HL-60 (cell line): ENCODE measurements at regions not wholly inside any gene's neighbourhood (a gene's known extent, or its start where the extent isn't known, plus 50 kb on each side); places are given as distances from the start of the nearest gene placed in this dataset.

Experiments
- DNase-seq, 2 experiments: peaks; one replicate each; pipeline ENCODE4 v3.0.0-alpha.2; 2010 to 2020; ENCODE audit warnings: low read depth in 1 of 2, low spot score in 1 of 2
- H3K27ac ChIP-seq: fragments of 250-450 bp; sonication (Bioruptor Pico); replicated peaks from 2 replicates; pipeline ENCODE4 v1.5.1; 2020; ENCODE audit warnings: mild to moderate bottlenecking, moderate library complexity
- H3K27me3 ChIP-seq: fragments of 250-450 bp; sonication (Bioruptor Pico); 2 replicates; pipeline ENCODE4 v1.5.1; 2021; ENCODE audit warnings: mild to moderate bottlenecking, moderate library complexity; ENCODE audit not compliant: insufficient read depth, poor library complexity, severe bottlenecking
- H3K4me3 ChIP-seq: replicated peaks from 2 replicates; pipeline ENCODE4 v1.5.1; 2011; ENCODE audit warnings: mild to moderate bottlenecking, control low read depth, low read length; ENCODE audit not compliant: insufficient read depth
- GABPA ChIP-seq: IDR thresholded peaks from 2 replicates; pipeline ENCODE4 v1.6.1; 2012; ENCODE audit warnings: low read depth
- POLR2AphosphoS5 ChIP-seq: IDR thresholded peaks from 2 replicates; pipeline ENCODE4 v1.6.1; 2012; ENCODE audit warnings: low read depth
- SPI1 ChIP-seq: IDR thresholded peaks from 2 replicates; pipeline ENCODE4 v1.6.1; 2012; ENCODE audit warnings: low read depth, mild to moderate bottlenecking, borderline replicate concordance
- TF ChIP-seq, protein P1 (sequence below): IDR thresholded peaks from one replicate; pipeline ENCODE4 v1.5.1; 2011; ENCODE audit warnings: low read length, control low read depth, inconsistent platforms; ENCODE audit not compliant: insufficient read depth
- TF ChIP-seq, protein P2 (sequence below): IDR thresholded peaks from 2 replicates; pipeline ENCODE4 v1.6.1; 2012; ENCODE audit warnings: low read depth; ENCODE audit not compliant: insufficient replicate concordance

DNA sequence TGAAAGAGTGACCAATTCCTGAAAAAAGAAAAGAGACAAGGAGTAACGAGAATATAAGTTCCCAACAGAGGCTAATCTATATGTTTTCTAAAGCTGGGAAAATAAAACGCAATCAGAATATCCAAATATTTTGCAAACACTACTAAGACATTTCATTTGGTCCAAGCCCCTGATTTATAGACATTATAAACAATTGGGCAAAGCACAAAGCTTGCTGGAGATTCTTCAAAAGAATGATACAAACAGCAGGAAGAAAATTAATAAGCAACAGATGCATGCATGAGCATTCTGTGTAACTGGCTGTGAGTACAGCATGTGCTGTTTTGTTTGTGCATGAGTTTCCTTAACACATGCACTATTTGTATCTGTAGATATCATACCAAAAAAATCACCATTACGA lies 552.9 kb downstream of the LTN1 start:
- TF ChIP-seq GABPA, result no peak
- TF ChIP-seq, protein P1, sequence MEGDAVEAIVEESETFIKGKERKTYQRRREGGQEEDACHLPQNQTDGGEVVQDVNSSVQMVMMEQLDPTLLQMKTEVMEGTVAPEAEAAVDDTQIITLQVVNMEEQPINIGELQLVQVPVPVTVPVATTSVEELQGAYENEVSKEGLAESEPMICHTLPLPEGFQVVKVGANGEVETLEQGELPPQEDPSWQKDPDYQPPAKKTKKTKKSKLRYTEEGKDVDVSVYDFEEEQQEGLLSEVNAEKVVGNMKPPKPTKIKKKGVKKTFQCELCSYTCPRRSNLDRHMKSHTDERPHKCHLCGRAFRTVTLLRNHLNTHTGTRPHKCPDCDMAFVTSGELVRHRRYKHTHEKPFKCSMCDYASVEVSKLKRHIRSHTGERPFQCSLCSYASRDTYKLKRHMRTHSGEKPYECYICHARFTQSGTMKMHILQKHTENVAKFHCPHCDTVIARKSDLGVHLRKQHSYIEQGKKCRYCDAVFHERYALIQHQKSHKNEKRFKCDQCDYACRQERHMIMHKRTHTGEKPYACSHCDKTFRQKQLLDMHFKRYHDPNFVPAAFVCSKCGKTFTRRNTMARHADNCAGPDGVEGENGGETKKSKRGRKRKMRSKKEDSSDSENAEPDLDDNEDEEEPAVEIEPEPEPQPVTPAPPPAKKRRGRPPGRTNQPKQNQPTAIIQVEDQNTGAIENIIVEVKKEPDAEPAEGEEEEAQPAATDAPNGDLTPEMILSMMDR, result no peak
- no peak for DNase-seq
- Histone ChIP-seq H3K27ac (no peak overlapping the region), H3K4me3 (no peak overlapping the region), H3K27me3 (no peaks in the 10 kb centered on the region)

DNA sequence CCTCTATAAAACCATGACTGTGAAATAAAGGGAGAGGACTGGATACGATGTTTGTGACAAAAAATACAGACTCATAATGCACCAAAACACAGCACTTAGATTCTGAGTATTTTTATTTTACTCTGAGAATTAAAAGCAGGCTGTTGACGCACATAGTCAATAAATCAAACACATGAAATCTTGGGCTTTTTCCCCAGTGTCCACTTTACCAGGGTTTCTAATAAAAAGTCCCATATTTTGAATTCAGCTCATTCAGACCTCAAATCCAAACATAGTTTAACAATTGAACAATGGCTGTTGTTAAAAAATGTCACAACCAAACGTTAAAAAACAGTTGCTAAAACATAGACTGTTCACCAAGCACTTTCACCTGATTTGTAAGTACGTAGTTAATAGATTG lies 553.4 kb downstream of the LTN1 start:
- H3K27me3 ChIP-seq, result no peaks in the 10 kb centered on the region
- TF ChIP-seq GABPA, result no peak
- TF ChIP-seq, protein P1, result no peak
- TF ChIP-seq SPI1, result no peak
- TF ChIP-seq, protein P2, sequence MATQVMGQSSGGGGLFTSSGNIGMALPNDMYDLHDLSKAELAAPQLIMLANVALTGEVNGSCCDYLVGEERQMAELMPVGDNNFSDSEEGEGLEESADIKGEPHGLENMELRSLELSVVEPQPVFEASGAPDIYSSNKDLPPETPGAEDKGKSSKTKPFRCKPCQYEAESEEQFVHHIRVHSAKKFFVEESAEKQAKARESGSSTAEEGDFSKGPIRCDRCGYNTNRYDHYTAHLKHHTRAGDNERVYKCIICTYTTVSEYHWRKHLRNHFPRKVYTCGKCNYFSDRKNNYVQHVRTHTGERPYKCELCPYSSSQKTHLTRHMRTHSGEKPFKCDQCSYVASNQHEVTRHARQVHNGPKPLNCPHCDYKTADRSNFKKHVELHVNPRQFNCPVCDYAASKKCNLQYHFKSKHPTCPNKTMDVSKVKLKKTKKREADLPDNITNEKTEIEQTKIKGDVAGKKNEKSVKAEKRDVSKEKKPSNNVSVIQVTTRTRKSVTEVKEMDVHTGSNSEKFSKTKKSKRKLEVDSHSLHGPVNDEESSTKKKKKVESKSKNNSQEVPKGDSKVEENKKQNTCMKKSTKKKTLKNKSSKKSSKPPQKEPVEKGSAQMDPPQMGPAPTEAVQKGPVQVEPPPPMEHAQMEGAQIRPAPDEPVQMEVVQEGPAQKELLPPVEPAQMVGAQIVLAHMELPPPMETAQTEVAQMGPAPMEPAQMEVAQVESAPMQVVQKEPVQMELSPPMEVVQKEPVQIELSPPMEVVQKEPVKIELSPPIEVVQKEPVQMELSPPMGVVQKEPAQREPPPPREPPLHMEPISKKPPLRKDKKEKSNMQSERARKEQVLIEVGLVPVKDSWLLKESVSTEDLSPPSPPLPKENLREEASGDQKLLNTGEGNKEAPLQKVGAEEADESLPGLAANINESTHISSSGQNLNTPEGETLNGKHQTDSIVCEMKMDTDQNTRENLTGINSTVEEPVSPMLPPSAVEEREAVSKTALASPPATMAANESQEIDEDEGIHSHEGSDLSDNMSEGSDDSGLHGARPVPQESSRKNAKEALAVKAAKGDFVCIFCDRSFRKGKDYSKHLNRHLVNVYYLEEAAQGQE, result no peak
- no peak for TF ChIP-seq POLR2AphosphoS5
- no peak for DNase-seq
- H3K27ac ChIP-seq, result no peak overlapping the region
- H3K4me3 ChIP-seq, result no peak overlapping the region

DNA sequence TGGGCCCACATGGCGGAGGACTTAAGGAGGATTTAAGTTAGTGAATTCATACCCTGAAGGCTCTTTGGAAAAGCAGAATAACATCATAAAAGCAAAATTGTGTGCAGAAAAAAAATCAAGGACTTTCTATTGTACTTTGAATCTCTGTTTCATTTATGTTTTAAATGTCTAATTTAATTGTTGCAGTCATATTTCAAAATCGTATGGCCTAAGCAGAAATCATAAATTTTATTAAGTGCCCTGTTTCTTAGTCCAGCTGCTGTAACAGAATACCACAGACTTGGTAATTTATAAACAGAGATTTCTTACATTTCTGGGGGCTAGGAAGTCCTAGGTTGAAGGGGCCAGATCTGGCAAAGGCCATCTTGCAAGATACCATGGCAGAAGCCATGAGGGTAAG lies 555.6 kb downstream of the LTN1 start:
- DNase-seq, result no peak
- TF ChIP-seq GABPA (no peak), SPI1 (no peak), POLR2AphosphoS5 (no peak)
- TF ChIP-seq, protein P2, result no peak
- TF ChIP-seq, protein P1, result no peak
- no peak overlapping the region for H3K27ac ChIP-seq
- no peaks in the 10 kb centered on the region for H3K27me3 ChIP-seq
- no peak overlapping the region for H3K4me3 ChIP-seq

DNA sequence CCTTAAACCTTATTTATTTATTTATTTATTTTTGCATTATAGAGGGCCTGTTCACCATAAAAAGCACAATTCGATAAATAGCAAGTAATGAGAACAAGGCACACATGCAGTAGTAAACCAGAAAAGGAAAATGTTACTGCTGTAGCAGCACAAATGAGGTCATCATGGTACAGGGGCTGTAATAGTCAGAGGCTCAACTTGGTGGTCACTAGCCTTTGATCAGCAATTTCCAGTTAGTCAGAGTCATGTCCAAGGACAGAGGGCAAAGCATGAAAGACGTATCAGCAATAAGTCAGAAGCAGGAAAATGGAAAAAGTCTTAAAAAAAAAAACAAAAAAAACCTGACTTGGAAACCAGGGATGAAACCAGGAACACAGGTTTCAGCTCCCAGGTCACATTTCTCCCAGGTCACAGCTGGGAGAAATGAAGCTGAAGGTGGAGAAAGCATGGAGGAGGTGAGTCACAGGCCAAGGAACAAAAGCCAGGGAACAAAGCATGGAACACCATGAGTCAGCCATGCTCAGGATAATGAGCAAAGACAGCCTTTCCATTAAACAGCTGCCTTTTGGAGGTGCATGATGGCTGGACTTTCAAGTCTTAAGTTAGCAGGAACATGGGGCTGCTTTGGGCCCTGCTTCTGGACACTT lies 556.3 kb downstream of the LTN1 start:
- DNase-seq, result no peak
- TF ChIP-seq SPI1, result no peak
- TF ChIP-seq POLR2AphosphoS5, result no peak
- TF ChIP-seq, protein P2, result no peak
- TF ChIP-seq, protein P1, result no peak
- no peak for TF ChIP-seq GABPA
- no peak overlapping the region for H3K4me3 ChIP-seq
- H3K27ac ChIP-seq, result no peak overlapping the region
- no peaks in the 10 kb centered on the region for H3K27me3 ChIP-seq
